ENCODE measurements at regions not wholly inside any gene's neighbourhood (a gene's known extent, or its start where the extent isn't known, plus 50 kb on each side); places are given as distances from the start of the nearest gene placed in this dataset.

- TF ChIP-seq CTCF (IDR thresholded peaks at IDR 0.05) = no peak
- TF ChIP-seq EZH2phosphoT487 (IDR thresholded peaks at IDR 0.05) = no peak
- no peak for TF ChIP-seq EZH2 (IDR thresholded peaks at IDR 0.05)
These were observed 74.3 kb upstream of the CREB5 start for GRCh38 chr7:28338041-28338440.

Data from neural progenitor cell (in vitro differentiated cells).